Testis (tissue), 2 donors: ENCODE measurements at regions not wholly inside any gene's neighbourhood (a gene's known extent, or its start where the extent isn't known, plus 50 kb on each side); places are given as distances from the start of the nearest gene placed in this dataset.

Experiments
- CTCF ChIP-seq, 3 experiments: fragments of 450-650 bp in 2 of 3; fragments of 200-600 bp in 1 of 3; sonication (generic) in 1 of 3; IDR thresholded peaks; one replicate each; pipeline ENCODE4 v1.5.1; 2016 to 2019; ENCODE audit warnings: antibody characterized with exemption in 3 of 3, mild to moderate bottlenecking in 2 of 3, moderate library complexity in 1 of 3
- POLR2A ChIP-seq: fragments of 450-650 bp; IDR thresholded peaks from one replicate; pipeline ENCODE4 v1.6.1; 2017; ENCODE audit warnings: antibody characterized with exemption, mild to moderate bottlenecking, moderate library complexity

- TF ChIP-seq CTCF (IDR thresholded peaks at IDR 0.05) (peak in 1 of 3 experiments; percentile 37), POLR2A (no peak)
Measured at GRCh38 chr4:72886602-72887001, 182.9 kb downstream of the COX18 start.
